Right lobe of liver (tissue), 4 donors: ENCODE measurements at regions not wholly inside any gene's neighbourhood (a gene's known extent, or its start where the extent isn't known, plus 50 kb on each side); places are given as distances from the start of the nearest gene placed in this dataset.

ENCODE experiments used
- CTCF ChIP-seq, 4 donors: fragments of 200-600 bp in 3 of 4; fragments of 450-650 bp in 1 of 4; IDR thresholded peaks; one replicate each; pipeline versions ENCODE4 v1.5.1 to v1.8.0; 2016 to 2022; ENCODE audit warnings: antibody characterized with exemption in 4 of 4, mild to moderate bottlenecking in 2 of 4
- POLR2A ChIP-seq: fragments of 450-650 bp; IDR thresholded peaks from one replicate; pipeline ENCODE4 v1.6.1; 2017; ENCODE audit warnings: antibody characterized with exemption, mild to moderate bottlenecking
- donor health status: DM: no; HTN: no; CAD: no.
- donor health status: DM: no; HTN: no; CAD: no.
- donor health status: DM: no; HTN: yes; CAD: no.

GRCh38 chr22:49659281-49659923, 168.3 kb downstream of the BRD1 start:
- TF ChIP-seq CTCF (IDR thresholded peaks at IDR 0.05) (no peak), POLR2A (no peak)
